ENCODE measurements at regions not wholly inside any gene's neighbourhood (a gene's known extent, or its start where the extent isn't known, plus 50 kb on each side); places are given as distances from the start of the nearest gene placed in this dataset.

GRCh38 chr2:129135017-129135416 lies 816.3 kb upstream of the HS6ST1 start:
- no peak for TF ChIP-seq EZH2 (IDR thresholded peaks at IDR 0.05; ENCODE audit: borderline replicate concordance)
- TF ChIP-seq, protein P1, sequence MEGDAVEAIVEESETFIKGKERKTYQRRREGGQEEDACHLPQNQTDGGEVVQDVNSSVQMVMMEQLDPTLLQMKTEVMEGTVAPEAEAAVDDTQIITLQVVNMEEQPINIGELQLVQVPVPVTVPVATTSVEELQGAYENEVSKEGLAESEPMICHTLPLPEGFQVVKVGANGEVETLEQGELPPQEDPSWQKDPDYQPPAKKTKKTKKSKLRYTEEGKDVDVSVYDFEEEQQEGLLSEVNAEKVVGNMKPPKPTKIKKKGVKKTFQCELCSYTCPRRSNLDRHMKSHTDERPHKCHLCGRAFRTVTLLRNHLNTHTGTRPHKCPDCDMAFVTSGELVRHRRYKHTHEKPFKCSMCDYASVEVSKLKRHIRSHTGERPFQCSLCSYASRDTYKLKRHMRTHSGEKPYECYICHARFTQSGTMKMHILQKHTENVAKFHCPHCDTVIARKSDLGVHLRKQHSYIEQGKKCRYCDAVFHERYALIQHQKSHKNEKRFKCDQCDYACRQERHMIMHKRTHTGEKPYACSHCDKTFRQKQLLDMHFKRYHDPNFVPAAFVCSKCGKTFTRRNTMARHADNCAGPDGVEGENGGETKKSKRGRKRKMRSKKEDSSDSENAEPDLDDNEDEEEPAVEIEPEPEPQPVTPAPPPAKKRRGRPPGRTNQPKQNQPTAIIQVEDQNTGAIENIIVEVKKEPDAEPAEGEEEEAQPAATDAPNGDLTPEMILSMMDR (IDR thresholded peaks at IDR 0.05; ENCODE audit: poor library complexity): no peak
- TF ChIP-seq EZH2phosphoT487 (IDR thresholded peaks at IDR 0.05; ENCODE audit: low read depth, severe bottlenecking, unreplicated experiment): no peak
